ENCODE measurements at regions not wholly inside any gene's neighbourhood (a gene's known extent, or its start where the extent isn't known, plus 50 kb on each side); places are given as distances from the start of the nearest gene placed in this dataset.

GRCh38 chr3:30098243-30098642 is 508.2 kb upstream of the TGFBR2 start:
- H3K9me3 Mint-ChIP-seq = peaks cover 2% of the 10 kb centered on the region
- peaks cover 10% of the 10 kb centered on the region for H3K4me1 Mint-ChIP-seq (ENCODE audit: low read depth)
- H3K27ac Mint-ChIP-seq = no peak overlapping the region
- H3K4me3 Mint-ChIP-seq = no peak overlapping the region
- no peaks in the 10 kb centered on the region for H3K36me3 Mint-ChIP-seq (ENCODE audit: low read depth)
- H3K27me3 Mint-ChIP-seq = no peaks in the 10 kb centered on the region
- intact Hi-C loops (cut with micrococcal nuclease) = no loop called here

GRCh38 chr3:30098653-30099455 is 507.5 kb upstream of the TGFBR2 start:
- no peaks in the 10 kb centered on the region for H3K36me3 Mint-ChIP-seq (ENCODE audit: low read depth)
- intact Hi-C loops (cut with micrococcal nuclease) = no loop called here
- H3K27me3 Mint-ChIP-seq = no peaks in the 10 kb centered on the region
- no peaks in the 10 kb centered on the region for H3K9me3 Mint-ChIP-seq
- H3K27ac Mint-ChIP-seq = no peak overlapping the region
- H3K4me3 Mint-ChIP-seq = no peak overlapping the region
- peaks cover 10% of the 10 kb centered on the region for H3K4me1 Mint-ChIP-seq (ENCODE audit: low read depth)

GRCh38 chr3:30102356-30102755 is 504.0 kb upstream of the TGFBR2 start:
- H3K36me3 Mint-ChIP-seq (ENCODE audit: low read depth) = no peaks in the 10 kb centered on the region
- no peak overlapping the region for H3K4me3 Mint-ChIP-seq
- H3K27ac Mint-ChIP-seq = no peak overlapping the region
- H3K9me3 Mint-ChIP-seq = peaks cover 11% of the 10 kb centered on the region
- peaks cover 10% of the 10 kb centered on the region for H3K4me1 Mint-ChIP-seq (ENCODE audit: low read depth)
- intact Hi-C loops (cut with micrococcal nuclease) = no loop called here
- no peaks in the 10 kb centered on the region for H3K27me3 Mint-ChIP-seq

- H3K4me1 Mint-ChIP-seq (ENCODE audit: low read depth) = peaks cover 9% of the 10 kb centered on the region
- H3K27ac Mint-ChIP-seq = no peak overlapping the region
- H3K4me3 Mint-ChIP-seq = no peak overlapping the region
- H3K27me3 Mint-ChIP-seq = no peaks in the 10 kb centered on the region
- peaks cover 11% of the 10 kb centered on the region for H3K9me3 Mint-ChIP-seq
- intact Hi-C loops (cut with micrococcal nuclease) = no loop called here
- no peaks in the 10 kb centered on the region for H3K36me3 Mint-ChIP-seq (ENCODE audit: low read depth)
These were observed 503.2 kb upstream of the TGFBR2 start for GRCh38 chr3:30103186-30103585.

GRCh38 chr3:30107531-30107930 is 498.9 kb upstream of the TGFBR2 start:
- peaks cover 11% of the 10 kb centered on the region for H3K9me3 Mint-ChIP-seq
- no peak overlapping the region for H3K4me3 Mint-ChIP-seq
- H3K27me3 Mint-ChIP-seq = peaks cover 5% of the 10 kb centered on the region

GRCh38 chr3:30112411-30112810 is 494.0 kb upstream of the TGFBR2 start:
- Mint-ChIP-seq H3K27ac (peak overlapping the region; percentile 57), H3K27me3 (peaks cover 5% of the 10 kb centered on the region), H3K4me3 (no peak overlapping the region), H3K36me3 (ENCODE audit: low read depth) (no peaks in the 10 kb centered on the region), H3K9me3 (no peaks in the 10 kb centered on the region), H3K4me1 (ENCODE audit: low read depth) (peaks cover 9% of the 10 kb centered on the region)
- intact Hi-C loops (cut with micrococcal nuclease) = loop anchor here (2.0 kb wide), 2 partner anchors 86 to 580 kb away; no protein-coding TSS in a partner anchor

More at GRCh38 chr3:30107531-30107930, 498.9 kb upstream of the TGFBR2 start:
- H3K36me3 Mint-ChIP-seq (ENCODE audit: low read depth) = no peaks in the 10 kb centered on the region
- intact Hi-C loops (cut with micrococcal nuclease) = no loop called here
- no peak overlapping the region for H3K27ac Mint-ChIP-seq
- peaks cover 7% of the 10 kb centered on the region for H3K4me1 Mint-ChIP-seq (ENCODE audit: low read depth)

- intact Hi-C loops (cut with micrococcal nuclease) = loop anchor here (2.0 kb wide), 2 partner anchors 86 to 580 kb away; no protein-coding TSS in a partner anchor
- no peaks in the 10 kb centered on the region for H3K36me3 Mint-ChIP-seq (ENCODE audit: low read depth)
- no peak overlapping the region for H3K4me3 Mint-ChIP-seq
- no peak overlapping the region for H3K27ac Mint-ChIP-seq
- peaks cover 5% of the 10 kb centered on the region for H3K27me3 Mint-ChIP-seq
- H3K9me3 Mint-ChIP-seq = no peaks in the 10 kb centered on the region
- H3K4me1 Mint-ChIP-seq (ENCODE audit: low read depth) = peaks cover 9% of the 10 kb centered on the region
These were observed 493.4 kb upstream of the TGFBR2 start for GRCh38 chr3:30112902-30113484.

GRCh38 chr3:30113906-30114305 is 492.5 kb upstream of the TGFBR2 start:
- intact Hi-C loops (cut with micrococcal nuclease) = loop anchor here (2.0 kb wide), 2 partner anchors 85 to 579 kb away; no protein-coding TSS in a partner anchor
- H3K9me3 Mint-ChIP-seq = no peaks in the 10 kb centered on the region
- no peak overlapping the region for H3K27ac Mint-ChIP-seq
- peaks cover 2% of the 10 kb centered on the region for H3K27me3 Mint-ChIP-seq
- H3K36me3 Mint-ChIP-seq (ENCODE audit: low read depth) = no peaks in the 10 kb centered on the region
- H3K4me1 Mint-ChIP-seq (ENCODE audit: low read depth) = peaks cover 9% of the 10 kb centered on the region
- no peak overlapping the region for H3K4me3 Mint-ChIP-seq

- Mint-ChIP-seq H3K4me3 (no peak overlapping the region), H3K27me3 (peaks cover 2% of the 10 kb centered on the region), H3K9me3 (no peaks in the 10 kb centered on the region), H3K4me1 (ENCODE audit: low read depth) (peaks cover 9% of the 10 kb centered on the region), H3K27ac (no peak overlapping the region), H3K36me3 (ENCODE audit: low read depth) (no peaks in the 10 kb centered on the region)
- intact Hi-C loops (cut with micrococcal nuclease) = no loop called here
These were observed 491.5 kb upstream of the TGFBR2 start for GRCh38 chr3:30114918-30115317.

GRCh38 chr3:30122359-30122758 is 484.0 kb upstream of the TGFBR2 start:
- H3K27ac Mint-ChIP-seq = no peak overlapping the region
- H3K4me1 Mint-ChIP-seq (ENCODE audit: low read depth) = peaks cover 7% of the 10 kb centered on the region
- intact Hi-C loops (cut with micrococcal nuclease) = no loop called here
- H3K9me3 Mint-ChIP-seq = peaks cover 8% of the 10 kb centered on the region
- H3K4me3 Mint-ChIP-seq = no peak overlapping the region
- no peaks in the 10 kb centered on the region for H3K27me3 Mint-ChIP-seq
- H3K36me3 Mint-ChIP-seq (ENCODE audit: low read depth) = no peaks in the 10 kb centered on the region

GRCh38 chr3:30123224-30123623 is 483.2 kb upstream of the TGFBR2 start:
- no peaks in the 10 kb centered on the region for H3K27me3 Mint-ChIP-seq
- no peak overlapping the region for H3K27ac Mint-ChIP-seq
- H3K4me1 Mint-ChIP-seq (ENCODE audit: low read depth) = peaks cover 7% of the 10 kb centered on the region
- intact Hi-C loops (cut with micrococcal nuclease) = no loop called here
- H3K36me3 Mint-ChIP-seq (ENCODE audit: low read depth) = no peaks in the 10 kb centered on the region
- H3K9me3 Mint-ChIP-seq = peaks cover 17% of the 10 kb centered on the region
- H3K4me3 Mint-ChIP-seq = no peak overlapping the region

GRCh38 chr3:30123755-30124154 is 482.6 kb upstream of the TGFBR2 start:
- Mint-ChIP-seq H3K27ac (no peak overlapping the region), H3K36me3 (ENCODE audit: low read depth) (no peaks in the 10 kb centered on the region), H3K4me1 (ENCODE audit: low read depth) (peaks cover 7% of the 10 kb centered on the region), H3K27me3 (no peaks in the 10 kb centered on the region), H3K9me3 (peaks cover 19% of the 10 kb centered on the region), H3K4me3 (no peak overlapping the region)
- intact Hi-C loops (cut with micrococcal nuclease) = no loop called here

- no peak overlapping the region for H3K4me3 Mint-ChIP-seq
- intact Hi-C loops (cut with micrococcal nuclease) = no loop called here
- H3K27ac Mint-ChIP-seq = no peak overlapping the region
- H3K4me1 Mint-ChIP-seq (ENCODE audit: low read depth) = peaks cover 7% of the 10 kb centered on the region
- H3K9me3 Mint-ChIP-seq = peaks cover 19% of the 10 kb centered on the region
- no peaks in the 10 kb centered on the region for H3K36me3 Mint-ChIP-seq (ENCODE audit: low read depth)
- H3K27me3 Mint-ChIP-seq = no peaks in the 10 kb centered on the region
These were observed 481.7 kb upstream of the TGFBR2 start for GRCh38 chr3:30124435-30125370.

- Mint-ChIP-seq H3K36me3 (ENCODE audit: low read depth) (no peaks in the 10 kb centered on the region), H3K27ac (no peak overlapping the region), H3K27me3 (no peaks in the 10 kb centered on the region), H3K9me3 (peaks cover 11% of the 10 kb centered on the region), H3K4me1 (ENCODE audit: low read depth) (no peaks in the 10 kb centered on the region), H3K4me3 (no peak overlapping the region)
- intact Hi-C loops (cut with micrococcal nuclease) = no loop called here
These were observed 476.6 kb upstream of the TGFBR2 start for GRCh38 chr3:30129765-30130164.

Measured in dendritic cell treated with granulocyte-macrophage colony-stimulating factor and Interleukin-4, amounts not matched to agents 40 ng/mL and 50 ng/mL, for 4 days (primary cell).